ENCODE measurements at regions not wholly inside any gene's neighbourhood (a gene's known extent, or its start where the extent isn't known, plus 50 kb on each side); places are given as distances from the start of the nearest gene placed in this dataset.

GRCh38 chr7:91633013-91633441, 247.5 kb downstream of the MTERF1 start (continued):
- no peak for TF ChIP-seq SOX15 (CRISPR knock-in tag; IDR thresholded peaks at IDR 0.05)
- no peak for TF ChIP-seq ZNF263 (CRISPR knock-in tag; IDR thresholded peaks at IDR 0.05; ENCODE audit: low read depth)
- TF ChIP-seq, protein P1, sequence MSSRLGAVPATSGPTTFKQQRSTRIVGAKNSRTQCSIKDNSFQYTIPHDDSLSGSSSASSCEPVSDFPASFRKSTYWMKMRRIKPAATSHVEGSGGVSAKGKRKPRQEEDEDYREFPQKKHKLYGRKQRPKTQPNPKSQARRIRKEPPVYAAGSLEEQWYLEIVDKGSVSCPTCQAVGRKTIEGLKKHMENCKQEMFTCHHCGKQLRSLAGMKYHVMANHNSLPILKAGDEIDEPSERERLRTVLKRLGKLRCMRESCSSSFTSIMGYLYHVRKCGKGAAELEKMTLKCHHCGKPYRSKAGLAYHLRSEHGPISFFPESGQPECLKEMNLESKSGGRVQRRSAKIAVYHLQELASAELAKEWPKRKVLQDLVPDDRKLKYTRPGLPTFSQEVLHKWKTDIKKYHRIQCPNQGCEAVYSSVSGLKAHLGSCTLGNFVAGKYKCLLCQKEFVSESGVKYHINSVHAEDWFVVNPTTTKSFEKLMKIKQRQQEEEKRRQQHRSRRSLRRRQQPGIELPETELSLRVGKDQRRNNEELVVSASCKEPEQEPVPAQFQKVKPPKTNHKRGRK (CRISPR knock-in tag; IDR thresholded peaks at IDR 0.05; ENCODE audit: borderline replicate concordance): no peak
- TF ChIP-seq NR2C2 (CRISPR knock-in tag; IDR thresholded peaks at IDR 0.05): no peak
- no peak for TF ChIP-seq EMX1 (CRISPR knock-in tag; IDR thresholded peaks at IDR 0.05)
- no peak for TF ChIP-seq ZNF317 (CRISPR knock-in tag; IDR thresholded peaks at IDR 0.05; ENCODE audit: borderline replicate concordance, low read depth)
- no peak for TF ChIP-seq TCF7 (CRISPR knock-in tag; IDR thresholded peaks at IDR 0.05; ENCODE audit: low read depth)
- TF ChIP-seq ESRRA (CRISPR knock-in tag; IDR thresholded peaks at IDR 0.05; ENCODE audit: borderline replicate concordance): no peak

- Mint-ChIP-seq H3K9me3 (no peaks in the 10 kb centered on the region), H3K4me3 (no peak overlapping the region), H3K27ac (no peak overlapping the region), H3K36me3 (no peaks in the 10 kb centered on the region), H3K27me3 (ENCODE audit: low read depth) (no peaks in the 10 kb centered on the region; the same call in 1 of the 2 replicates), H3K4me1 (peaks cover 7% of the 10 kb centered on the region)
- ChIA-PET POLR2A (no interaction called here), CTCF (interaction anchor here (1.8 kb wide), 1 partner anchor 210 kb away, joined by 4 read pairs; no protein-coding TSS in a partner anchor)
- TF ChIP-seq, protein P2, sequence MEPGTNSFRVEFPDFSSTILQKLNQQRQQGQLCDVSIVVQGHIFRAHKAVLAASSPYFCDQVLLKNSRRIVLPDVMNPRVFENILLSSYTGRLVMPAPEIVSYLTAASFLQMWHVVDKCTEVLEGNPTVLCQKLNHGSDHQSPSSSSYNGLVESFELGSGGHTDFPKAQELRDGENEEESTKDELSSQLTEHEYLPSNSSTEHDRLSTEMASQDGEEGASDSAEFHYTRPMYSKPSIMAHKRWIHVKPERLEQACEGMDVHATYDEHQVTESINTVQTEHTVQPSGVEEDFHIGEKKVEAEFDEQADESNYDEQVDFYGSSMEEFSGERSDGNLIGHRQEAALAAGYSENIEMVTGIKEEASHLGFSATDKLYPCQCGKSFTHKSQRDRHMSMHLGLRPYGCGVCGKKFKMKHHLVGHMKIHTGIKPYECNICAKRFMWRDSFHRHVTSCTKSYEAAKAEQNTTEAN (CRISPR knock-in tag; IDR thresholded peaks at IDR 0.05): no peak
- TF ChIP-seq, protein P3, sequence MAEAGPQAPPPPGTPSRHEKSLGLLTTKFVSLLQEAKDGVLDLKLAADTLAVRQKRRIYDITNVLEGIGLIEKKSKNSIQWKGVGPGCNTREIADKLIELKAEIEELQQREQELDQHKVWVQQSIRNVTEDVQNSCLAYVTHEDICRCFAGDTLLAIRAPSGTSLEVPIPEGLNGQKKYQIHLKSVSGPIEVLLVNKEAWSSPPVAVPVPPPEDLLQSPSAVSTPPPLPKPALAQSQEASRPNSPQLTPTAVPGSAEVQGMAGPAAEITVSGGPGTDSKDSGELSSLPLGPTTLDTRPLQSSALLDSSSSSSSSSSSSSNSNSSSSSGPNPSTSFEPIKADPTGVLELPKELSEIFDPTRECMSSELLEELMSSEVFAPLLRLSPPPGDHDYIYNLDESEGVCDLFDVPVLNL (CRISPR knock-in tag; IDR thresholded peaks at IDR 0.05; ENCODE audit: borderline replicate concordance, low read depth): no peak
- TF ChIP-seq CREB1 (CRISPR knock-in tag; IDR thresholded peaks at IDR 0.05) (no peak), IRF2 (CRISPR knock-in tag; IDR thresholded peaks at IDR 0.05; ENCODE audit: borderline replicate concordance, low read depth) (no peak)
- TF ChIP-seq, protein P4, sequence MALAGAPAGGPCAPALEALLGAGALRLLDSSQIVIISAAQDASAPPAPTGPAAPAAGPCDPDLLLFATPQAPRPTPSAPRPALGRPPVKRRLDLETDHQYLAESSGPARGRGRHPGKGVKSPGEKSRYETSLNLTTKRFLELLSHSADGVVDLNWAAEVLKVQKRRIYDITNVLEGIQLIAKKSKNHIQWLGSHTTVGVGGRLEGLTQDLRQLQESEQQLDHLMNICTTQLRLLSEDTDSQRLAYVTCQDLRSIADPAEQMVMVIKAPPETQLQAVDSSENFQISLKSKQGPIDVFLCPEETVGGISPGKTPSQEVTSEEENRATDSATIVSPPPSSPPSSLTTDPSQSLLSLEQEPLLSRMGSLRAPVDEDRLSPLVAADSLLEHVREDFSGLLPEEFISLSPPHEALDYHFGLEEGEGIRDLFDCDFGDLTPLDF (CRISPR knock-in tag; IDR thresholded peaks at IDR 0.05): no peak
- no peak for DNase-seq (ENCODE audit: low spot score)
- no peak for ATAC-seq
Observed at GRCh38 chr7:91634485-91635177, 245.9 kb downstream of the MTERF1 start.

GRCh38 chr7:91636129-91636724, 244.3 kb downstream of the MTERF1 start:
- ChIA-PET POLR2A (interaction anchor here (0.5 kb wide), 1 partner anchor 21 kb away, joined by 3 read pairs; no protein-coding TSS in a partner anchor), CTCF (no interaction called here)
- ATAC-seq (peak; percentile 84), DNase-seq (ENCODE audit: low spot score) (peak; percentile 43)
- TF ChIP-seq MXD4 (CRISPR knock-in tag; IDR thresholded peaks at IDR 0.05; ENCODE audit: borderline replicate concordance) (no peak), CTCF (IDR thresholded peaks at IDR 0.05) (peak; percentile 46)
- Mint-ChIP-seq H3K36me3 (no peaks in the 10 kb centered on the region), H3K27me3 (ENCODE audit: low read depth) (no peaks in the 10 kb centered on the region; the same call in 1 of the 2 replicates), H3K27ac (no peak overlapping the region), H3K4me1 (peaks cover 7% of the 10 kb centered on the region), H3K9me3 (no peaks in the 10 kb centered on the region), H3K4me3 (no peak overlapping the region)
